GM21390 (cell line): ENCODE measurements at regions not wholly inside any gene's neighbourhood (a gene's known extent, or its start where the extent isn't known, plus 50 kb on each side); places are given as distances from the start of the nearest gene placed in this dataset.
"Not testable (repeated sequence)": the region's sequence is repeated elsewhere in the genome, so short reads cannot be mapped to it uniquely, and the experiment has no call there.

Experiments used
- ATAC-seq: cut with Tn5 transposase; IDR thresholded peaks from one replicate; pipeline ENCODE4 v1.9.1; 2021; ENCODE audit not compliant: unreplicated experiment

- no peak for ATAC-seq
Observed at GRCh38 chr5:117568622-117569021, 994.0 kb upstream of the SEMA6A start.

GRCh38 chr5:117568126-117568525, 993.5 kb upstream of the SEMA6A start:
- no peak for ATAC-seq

GRCh38 chr5:117562647-117563046, 988.0 kb upstream of the SEMA6A start:
- ATAC-seq, result no peak

GRCh38 chr5:117561531-117561930, 986.9 kb upstream of the SEMA6A start:
- no peak for ATAC-seq

- ATAC-seq, result no peak
Observed at GRCh38 chr5:117559005-117559844, 984.6 kb upstream of the SEMA6A start.

GRCh38 chr5:117551236-117551635, 976.6 kb upstream of the SEMA6A start:
- no peak for ATAC-seq

GRCh38 chr5:117547192-117547591, 972.6 kb upstream of the SEMA6A start:
- ATAC-seq, result no peak

- no peak for ATAC-seq
Observed at GRCh38 chr5:117539692-117540091, 965.1 kb upstream of the SEMA6A start.

- no peak for ATAC-seq
Observed at GRCh38 chr5:117533792-117534191, 959.2 kb upstream of the SEMA6A start.

GRCh38 chr5:117533051-117533670, 958.5 kb upstream of the SEMA6A start:
- ATAC-seq, result not testable (repeated sequence)

- ATAC-seq, result no peak
Observed at GRCh38 chr5:117519957-117520500, 945.4 kb upstream of the SEMA6A start.

- ATAC-seq, result no peak
Observed at GRCh38 chr5:117504305-117504704, 929.7 kb upstream of the SEMA6A start.

- ATAC-seq, result no peak
Observed at GRCh38 chr5:117497601-117498000, 923.0 kb upstream of the SEMA6A start.

GRCh38 chr5:117496801-117497200, 922.2 kb upstream of the SEMA6A start:
- ATAC-seq, result no peak

GRCh38 chr5:117494188-117494587, 919.6 kb upstream of the SEMA6A start:
- no peak for ATAC-seq

- no peak for ATAC-seq
Observed at GRCh38 chr5:117488976-117489500, 914.4 kb upstream of the SEMA6A start.

GRCh38 chr5:117487556-117487955, 912.9 kb upstream of the SEMA6A start:
- ATAC-seq, result no peak

- no peak for ATAC-seq
Observed at GRCh38 chr5:117486879-117487391, 912.3 kb upstream of the SEMA6A start.

GRCh38 chr5:117486261-117486660, 911.6 kb upstream of the SEMA6A start:
- ATAC-seq, result no peak

GRCh38 chr5:117475919-117476318, 901.3 kb upstream of the SEMA6A start:
- ATAC-seq, result no peak

GRCh38 chr5:117473165-117473564, 898.5 kb upstream of the SEMA6A start:
- no peak for ATAC-seq
